ENCODE measurements at regions not wholly inside any gene's neighbourhood (a gene's known extent, or its start where the extent isn't known, plus 50 kb on each side); places are given as distances from the start of the nearest gene placed in this dataset.

GRCh38 chr7:391411-391951 lies 101.5 kb downstream of the FOXL3 start:
- Mint-ChIP-seq H3K36me3 (ENCODE audit: low read depth) (peaks cover 2% of the 10 kb centered on the region), H3K4me3 (no peak overlapping the region), H3K4me1 (no peaks in the 10 kb centered on the region), H3K9me3 (peaks cover 11% of the 10 kb centered on the region), H3K27me3 (peaks cover 4% of the 10 kb centered on the region), H3K27ac (no peak overlapping the region)
- no peak for DNase-seq
- intact Hi-C loops (cut with micrococcal nuclease), result no loop called here

- H3K9me3 Mint-ChIP-seq, result peaks cover 14% of the 10 kb centered on the region
- no peaks in the 10 kb centered on the region for H3K4me1 Mint-ChIP-seq
- no peak overlapping the region for H3K27ac Mint-ChIP-seq
Measured at GRCh38 chr7:391961-392524, 102.1 kb downstream of the FOXL3 start.

GRCh38 chr7:392822-393221 lies 102.9 kb downstream of the FOXL3 start:
- Mint-ChIP-seq H3K4me3 (no peak overlapping the region), H3K9me3 (peaks cover 14% of the 10 kb centered on the region), H3K36me3 (ENCODE audit: low read depth) (peaks cover 2% of the 10 kb centered on the region), H3K27me3 (peaks cover 4% of the 10 kb centered on the region), H3K27ac (no peak overlapping the region), H3K4me1 (no peaks in the 10 kb centered on the region)
- DNase-seq, result no peak
- intact Hi-C loops (cut with micrococcal nuclease), result no loop called here

More at GRCh38 chr7:391961-392524, 102.1 kb downstream of the FOXL3 start:
- intact Hi-C loops (cut with micrococcal nuclease), result no loop called here
- Mint-ChIP-seq H3K4me3 (no peak overlapping the region), H3K27me3 (peaks cover 4% of the 10 kb centered on the region), H3K36me3 (ENCODE audit: low read depth) (peaks cover 2% of the 10 kb centered on the region)
- no peak for DNase-seq

- no peak overlapping the region for H3K4me3 Mint-ChIP-seq
- H3K27me3 Mint-ChIP-seq, result peaks cover 4% of the 10 kb centered on the region
- peaks cover 28% of the 10 kb centered on the region for H3K9me3 Mint-ChIP-seq
- no peak for DNase-seq
- H3K27ac Mint-ChIP-seq, result no peak overlapping the region
- no peaks in the 10 kb centered on the region for H3K4me1 Mint-ChIP-seq
- intact Hi-C loops (cut with micrococcal nuclease), result no loop called here
- peaks cover 2% of the 10 kb centered on the region for H3K36me3 Mint-ChIP-seq (ENCODE audit: low read depth)
Measured at GRCh38 chr7:395643-396042, 105.7 kb downstream of the FOXL3 start.

GRCh38 chr7:398888-399287 lies 108.9 kb downstream of the FOXL3 start:
- peaks cover 2% of the 10 kb centered on the region for H3K36me3 Mint-ChIP-seq (ENCODE audit: low read depth)
- DNase-seq, result no peak
- peaks cover 4% of the 10 kb centered on the region for H3K27me3 Mint-ChIP-seq
- intact Hi-C loops (cut with micrococcal nuclease), result no loop called here
- no peaks in the 10 kb centered on the region for H3K4me1 Mint-ChIP-seq
- H3K4me3 Mint-ChIP-seq, result no peak overlapping the region
- peaks cover 28% of the 10 kb centered on the region for H3K9me3 Mint-ChIP-seq
- no peak overlapping the region for H3K27ac Mint-ChIP-seq

GRCh38 chr7:400901-401485 lies 111.0 kb downstream of the FOXL3 start:
- Mint-ChIP-seq H3K36me3 (ENCODE audit: low read depth) (peaks cover under 1% of the 10 kb centered on the region), H3K4me1 (no peaks in the 10 kb centered on the region), H3K27me3 (peaks cover under 1% of the 10 kb centered on the region), H3K9me3 (peaks cover 22% of the 10 kb centered on the region), H3K27ac (no peak overlapping the region), H3K4me3 (no peak overlapping the region)
- intact Hi-C loops (cut with micrococcal nuclease), result no loop called here
- DNase-seq, result no peak

- intact Hi-C loops (cut with micrococcal nuclease), result no loop called here
- H3K27ac Mint-ChIP-seq, result no peak overlapping the region
- no peaks in the 10 kb centered on the region for H3K4me1 Mint-ChIP-seq
- DNase-seq, result no peak
- no peak overlapping the region for H3K4me3 Mint-ChIP-seq
- H3K9me3 Mint-ChIP-seq, result peaks cover 17% of the 10 kb centered on the region
- H3K27me3 Mint-ChIP-seq, result no peaks in the 10 kb centered on the region
- H3K36me3 Mint-ChIP-seq (ENCODE audit: low read depth), result no peaks in the 10 kb centered on the region
Measured at GRCh38 chr7:401495-401894, 111.5 kb downstream of the FOXL3 start.

GRCh38 chr7:404812-405488 lies 114.7 kb downstream of the PDGFA start:
- intact Hi-C loops (cut with micrococcal nuclease), result no loop called here
- Mint-ChIP-seq H3K4me3 (no peak overlapping the region), H3K36me3 (ENCODE audit: low read depth) (no peaks in the 10 kb centered on the region), H3K27me3 (no peaks in the 10 kb centered on the region), H3K27ac (no peak overlapping the region), H3K9me3 (no peaks in the 10 kb centered on the region), H3K4me1 (no peaks in the 10 kb centered on the region)
- no peak for DNase-seq

GRCh38 chr7:405489-406211 lies 114.0 kb downstream of the PDGFA start:
- no peaks in the 10 kb centered on the region for H3K27me3 Mint-ChIP-seq
- no peaks in the 10 kb centered on the region for H3K4me1 Mint-ChIP-seq
- DNase-seq, result no peak
- no peaks in the 10 kb centered on the region for H3K36me3 Mint-ChIP-seq (ENCODE audit: low read depth)
- no peaks in the 10 kb centered on the region for H3K9me3 Mint-ChIP-seq
- H3K27ac Mint-ChIP-seq, result no peak overlapping the region
- intact Hi-C loops (cut with micrococcal nuclease), result no loop called here
- H3K4me3 Mint-ChIP-seq, result no peak overlapping the region

- Mint-ChIP-seq H3K36me3 (ENCODE audit: low read depth) (no peaks in the 10 kb centered on the region), H3K27ac (no peak overlapping the region), H3K9me3 (no peaks in the 10 kb centered on the region), H3K4me1 (no peaks in the 10 kb centered on the region), H3K4me3 (no peak overlapping the region), H3K27me3 (no peaks in the 10 kb centered on the region)
- intact Hi-C loops (cut with micrococcal nuclease), result no loop called here
- DNase-seq, result no peak
Measured at GRCh38 chr7:407721-408539, 111.7 kb downstream of the PDGFA start.

- Mint-ChIP-seq H3K9me3 (no peaks in the 10 kb centered on the region), H3K36me3 (ENCODE audit: low read depth) (no peaks in the 10 kb centered on the region), H3K4me3 (no peak overlapping the region), H3K27me3 (no peaks in the 10 kb centered on the region), H3K4me1 (no peaks in the 10 kb centered on the region), H3K27ac (no peak overlapping the region)
- no peak for DNase-seq
- intact Hi-C loops (cut with micrococcal nuclease), result no loop called here
Measured at GRCh38 chr7:408751-409311, 110.8 kb downstream of the PDGFA start.

GRCh38 chr7:409339-410281 lies 110.0 kb downstream of the PDGFA start:
- Mint-ChIP-seq H3K4me1 (no peaks in the 10 kb centered on the region), H3K9me3 (no peaks in the 10 kb centered on the region), H3K4me3 (no peak overlapping the region), H3K27ac (no peak overlapping the region), H3K36me3 (ENCODE audit: low read depth) (no peaks in the 10 kb centered on the region), H3K27me3 (no peaks in the 10 kb centered on the region)
- intact Hi-C loops (cut with micrococcal nuclease), result no loop called here
- no peak for DNase-seq
